ENCODE measurements at regions not wholly inside any gene's neighbourhood (a gene's known extent, or its start where the extent isn't known, plus 50 kb on each side); places are given as distances from the start of the nearest gene placed in this dataset.

DNA sequence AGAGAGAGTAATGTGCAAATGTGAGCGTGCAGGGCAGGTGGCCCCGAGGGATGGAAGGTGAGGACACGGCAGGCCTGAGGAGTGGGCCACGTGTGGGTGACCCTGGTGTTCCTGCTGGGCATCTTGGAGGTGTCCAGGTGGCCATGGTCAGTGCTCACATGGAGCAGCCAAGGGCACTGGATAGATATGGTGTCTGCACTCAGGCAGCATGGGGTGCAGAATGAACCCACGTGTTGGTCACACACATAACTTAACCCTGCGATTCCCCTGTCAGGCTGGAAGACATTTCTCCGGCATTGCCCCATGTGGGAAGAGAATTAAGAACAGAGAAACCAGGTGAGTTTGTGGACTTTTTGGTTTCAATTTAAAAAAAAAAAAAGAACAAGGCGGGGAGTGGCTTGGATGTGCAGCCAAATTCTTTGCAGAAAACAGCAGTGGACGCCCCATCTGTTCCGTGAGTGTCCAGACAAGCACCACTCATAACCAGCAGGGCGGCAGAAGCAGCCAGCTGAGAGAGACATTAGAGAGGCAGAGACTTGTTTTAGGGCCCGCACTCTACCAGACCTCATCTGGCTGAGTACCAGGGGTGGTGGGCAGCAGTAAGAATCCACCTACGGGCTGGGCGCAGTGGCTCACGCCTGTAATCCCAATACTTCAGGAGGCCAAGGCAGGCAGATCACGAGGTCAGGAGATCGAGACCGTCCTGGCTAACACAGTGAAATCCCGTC, 249.8 kb downstream of the ACKR3 start:
- TF ChIP-seq EZH2 (IDR thresholded peaks at IDR 0.05) (no peak), POLR2AphosphoS5 (IDR thresholded peaks at IDR 0.05; ENCODE audit: borderline replicate concordance, low read depth, low read length) (no peak), FOXP2 (optimal IDR thresholded peaks at IDR 0.05; ENCODE audit: control extremely low read depth, extremely low read length, insufficient read depth) (no peak)
